CD4-positive, alpha-beta T cell treated with Interferon alpha-2 for 1 hour (primary cell): ENCODE measurements at regions not wholly inside any gene's neighbourhood (a gene's known extent, or its start where the extent isn't known, plus 50 kb on each side); places are given as distances from the start of the nearest gene placed in this dataset.
A peak's percentile ranks its signal among the peaks of the same experiment; 100 is the strongest.

Source experiments
- DNase-seq, 2 donors: peaks; one replicate each; pipeline ENCODE4 v3.0.0-alpha.2; 2020 to 2022

GRCh38 chr12:40622246-40622838 lies 69.9 kb upstream of the CNTN1 start:
- peak in 1 of 2 donors; percentile 9 for DNase-seq

GRCh38 chr12:40632171-40632570 lies 60.1 kb upstream of the CNTN1 start:
- DNase-seq = no peak

GRCh38 chr12:40632933-40633332 lies 59.3 kb upstream of the CNTN1 start:
- no peak for DNase-seq

GRCh38 chr12:40634517-40635131 lies 57.6 kb upstream of the CNTN1 start:
- no peak for DNase-seq

GRCh38 chr12:40635141-40635731 lies 57.0 kb upstream of the CNTN1 start:
- no peak for DNase-seq
